ENCODE measurements at regions not wholly inside any gene's neighbourhood (a gene's known extent, or its start where the extent isn't known, plus 50 kb on each side); places are given as distances from the start of the nearest gene placed in this dataset.

DNA sequence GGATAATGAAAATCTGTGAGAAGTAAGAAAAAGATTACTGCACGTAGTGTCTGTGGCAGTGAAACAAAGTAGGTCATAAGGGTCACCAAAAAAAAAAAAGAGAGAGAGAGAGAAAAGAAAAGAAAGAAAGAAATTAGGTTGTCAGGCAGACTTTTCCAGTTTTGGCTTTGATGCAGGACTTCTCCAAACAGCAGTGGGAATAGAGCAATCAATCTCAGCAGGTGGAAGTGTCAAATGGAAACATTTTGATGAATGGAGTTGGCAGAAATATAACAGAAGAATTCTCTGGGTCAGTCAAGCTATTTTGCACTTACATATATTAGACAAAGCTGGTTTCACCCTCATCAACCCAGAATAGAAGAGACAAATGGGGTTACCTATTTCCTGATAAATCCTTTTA is 745.8 kb downstream of the SLC6A15 start:
- no peak for FAIRE-seq
- H3K9ac ChIP-seq (ENCODE audit: low read length in 3 of 3): no peak overlapping the region
- no peaks in the 10 kb centered on the region for H3K4me1 ChIP-seq (ENCODE audit: control insufficient read depth in 2 of 3, insufficient read depth in 2 of 3, low read depth in 1 of 3, low read length in 3 of 3)
- no peaks in the 10 kb centered on the region for H3K9me3 ChIP-seq (ENCODE audit: control insufficient read depth in 2 of 3, insufficient read depth in 1 of 3, low read length in 3 of 3)
- no peak for DNase-seq
- no peaks in the 10 kb centered on the region for H3K36me3 ChIP-seq (ENCODE audit: control insufficient read depth in 2 of 3, insufficient read depth in 3 of 3, low read length in 3 of 3)
- no peaks in the 10 kb centered on the region for H3K27me3 ChIP-seq (ENCODE audit: control insufficient read depth, insufficient read depth, low read length)
- TF ChIP-seq, protein P1, sequence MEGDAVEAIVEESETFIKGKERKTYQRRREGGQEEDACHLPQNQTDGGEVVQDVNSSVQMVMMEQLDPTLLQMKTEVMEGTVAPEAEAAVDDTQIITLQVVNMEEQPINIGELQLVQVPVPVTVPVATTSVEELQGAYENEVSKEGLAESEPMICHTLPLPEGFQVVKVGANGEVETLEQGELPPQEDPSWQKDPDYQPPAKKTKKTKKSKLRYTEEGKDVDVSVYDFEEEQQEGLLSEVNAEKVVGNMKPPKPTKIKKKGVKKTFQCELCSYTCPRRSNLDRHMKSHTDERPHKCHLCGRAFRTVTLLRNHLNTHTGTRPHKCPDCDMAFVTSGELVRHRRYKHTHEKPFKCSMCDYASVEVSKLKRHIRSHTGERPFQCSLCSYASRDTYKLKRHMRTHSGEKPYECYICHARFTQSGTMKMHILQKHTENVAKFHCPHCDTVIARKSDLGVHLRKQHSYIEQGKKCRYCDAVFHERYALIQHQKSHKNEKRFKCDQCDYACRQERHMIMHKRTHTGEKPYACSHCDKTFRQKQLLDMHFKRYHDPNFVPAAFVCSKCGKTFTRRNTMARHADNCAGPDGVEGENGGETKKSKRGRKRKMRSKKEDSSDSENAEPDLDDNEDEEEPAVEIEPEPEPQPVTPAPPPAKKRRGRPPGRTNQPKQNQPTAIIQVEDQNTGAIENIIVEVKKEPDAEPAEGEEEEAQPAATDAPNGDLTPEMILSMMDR (IDR thresholded peaks at IDR 0.05; ENCODE audit: borderline replicate concordance, extremely low read depth, insufficient read depth): no peak
- intact Hi-C loops (cut with DNase I): no loop called here
- H3K4me3 ChIP-seq (ENCODE audit: low read length in 3 of 3): no peak overlapping the region
- no peak overlapping the region for H3K27ac ChIP-seq (ENCODE audit: low read depth in 2 of 2, low read length in 2 of 2)

DNA sequence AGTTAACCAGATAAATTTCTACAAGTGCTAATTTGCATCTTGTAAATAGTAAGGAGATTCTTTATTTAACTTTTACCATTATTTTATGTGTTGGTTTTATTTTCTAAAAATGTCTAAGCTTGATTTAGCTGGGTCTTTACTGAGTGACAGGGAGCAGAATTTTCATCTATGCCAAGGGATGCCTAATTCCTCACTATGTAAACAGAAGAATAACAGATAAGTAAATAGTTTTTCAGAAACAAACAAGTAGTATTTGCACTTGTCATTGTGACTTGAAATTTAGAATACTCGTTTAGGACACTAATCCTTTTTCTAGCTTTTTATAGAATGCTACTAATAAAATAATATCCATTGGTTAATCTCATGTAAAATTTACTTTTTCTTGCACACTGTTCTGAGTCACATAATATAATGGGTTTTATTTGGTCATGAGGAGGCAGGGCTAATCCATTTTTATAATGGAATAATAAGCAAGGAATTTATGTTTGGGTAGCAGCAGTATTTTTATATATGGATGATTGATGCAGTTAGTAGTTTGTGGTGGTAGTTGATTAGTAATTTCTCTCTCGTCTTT is 746.5 kb downstream of the SLC6A15 start:
- Histone ChIP-seq H3K4me1 (ENCODE audit: control insufficient read depth in 2 of 3, insufficient read depth in 2 of 3, low read depth in 1 of 3, low read length in 3 of 3) (no peaks in the 10 kb centered on the region), H3K27ac (ENCODE audit: low read depth in 2 of 2, low read length in 2 of 2) (no peak overlapping the region), H3K36me3 (ENCODE audit: control insufficient read depth in 2 of 3, insufficient read depth in 3 of 3, low read length in 3 of 3) (no peaks in the 10 kb centered on the region), H3K9ac (ENCODE audit: low read length in 3 of 3) (no peak overlapping the region), H3K9me3 (ENCODE audit: control insufficient read depth in 2 of 3, insufficient read depth in 1 of 3, low read length in 3 of 3) (no peaks in the 10 kb centered on the region), H3K4me3 (ENCODE audit: low read length in 3 of 3) (no peak overlapping the region), H3K27me3 (ENCODE audit: control insufficient read depth, insufficient read depth, low read length) (no peaks in the 10 kb centered on the region)
- intact Hi-C loops (cut with DNase I): no loop called here
- FAIRE-seq (no peak), DNase-seq (no peak)
- TF ChIP-seq, protein P1 (IDR thresholded peaks at IDR 0.05; ENCODE audit: borderline replicate concordance, extremely low read depth, insufficient read depth): no peak

DNA sequence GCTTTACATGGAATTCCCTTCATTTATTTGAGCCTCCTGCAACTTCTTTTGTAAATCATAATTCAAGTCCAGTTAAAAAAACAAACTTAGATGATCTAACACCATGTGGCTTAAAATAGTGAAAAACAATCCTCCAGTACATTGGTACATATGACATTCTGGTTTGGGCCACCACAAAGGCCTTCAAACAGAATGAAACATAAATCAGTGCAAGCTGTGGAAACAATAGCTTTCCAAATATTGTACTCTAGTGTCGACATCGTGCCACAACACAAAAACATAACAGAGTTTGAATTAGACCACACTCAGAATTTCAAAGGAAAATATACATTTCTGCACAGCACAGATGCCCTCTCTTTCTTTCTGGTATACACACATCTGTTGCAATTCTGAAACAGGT is 751.3 kb downstream of the SLC6A15 start:
- Histone ChIP-seq H3K9me3 (ENCODE audit: control insufficient read depth in 2 of 3, insufficient read depth in 1 of 3, low read length in 3 of 3) (no peaks in the 10 kb centered on the region), H3K27me3 (ENCODE audit: control insufficient read depth, insufficient read depth, low read length) (no peaks in the 10 kb centered on the region), H3K9ac (ENCODE audit: low read length in 3 of 3) (no peak overlapping the region), H3K4me3 (ENCODE audit: low read length in 3 of 3) (no peak overlapping the region), H3K4me1 (ENCODE audit: control insufficient read depth in 2 of 3, insufficient read depth in 2 of 3, low read depth in 1 of 3, low read length in 3 of 3) (no peaks in the 10 kb centered on the region), H3K36me3 (ENCODE audit: control insufficient read depth in 2 of 3, insufficient read depth in 3 of 3, low read length in 3 of 3) (no peaks in the 10 kb centered on the region), H3K27ac (ENCODE audit: low read depth in 2 of 2, low read length in 2 of 2) (no peak overlapping the region)
- TF ChIP-seq, protein P1 (IDR thresholded peaks at IDR 0.05; ENCODE audit: borderline replicate concordance, extremely low read depth, insufficient read depth): no peak
- no peak for FAIRE-seq
- DNase-seq: no peak
- intact Hi-C loops (cut with DNase I): no loop called here

DNA sequence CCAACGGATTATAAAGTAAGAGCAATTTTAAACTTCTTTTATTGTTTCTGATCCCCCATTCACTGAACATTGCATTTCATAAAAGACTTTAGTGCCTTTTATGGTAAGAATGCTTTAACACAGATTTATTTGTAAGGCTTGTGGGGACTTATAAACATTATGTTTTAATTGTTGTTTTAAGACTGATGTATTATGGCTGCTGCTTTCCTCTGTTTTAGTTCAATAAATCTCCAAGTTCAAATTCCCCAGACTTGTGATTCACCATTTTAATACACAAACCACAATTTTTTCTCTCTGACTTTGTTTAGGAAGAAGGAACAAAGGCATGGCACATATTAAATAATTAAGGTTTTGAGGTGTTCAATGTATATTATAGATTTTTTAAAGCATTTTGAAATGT is 753.3 kb downstream of the SLC6A15 start:
- Histone ChIP-seq H3K9me3 (ENCODE audit: control insufficient read depth in 2 of 3, insufficient read depth in 1 of 3, low read length in 3 of 3) (no peaks in the 10 kb centered on the region), H3K4me1 (ENCODE audit: control insufficient read depth in 2 of 3, insufficient read depth in 2 of 3, low read depth in 1 of 3, low read length in 3 of 3) (no peaks in the 10 kb centered on the region), H3K27me3 (ENCODE audit: control insufficient read depth, insufficient read depth, low read length) (no peaks in the 10 kb centered on the region), H3K4me3 (ENCODE audit: low read length in 3 of 3) (no peak overlapping the region), H3K9ac (ENCODE audit: low read length in 3 of 3) (no peak overlapping the region), H3K27ac (ENCODE audit: low read depth in 2 of 2, low read length in 2 of 2) (no peak overlapping the region), H3K36me3 (ENCODE audit: control insufficient read depth in 2 of 3, insufficient read depth in 3 of 3, low read length in 3 of 3) (no peaks in the 10 kb centered on the region)
- FAIRE-seq (no peak), DNase-seq (peak in 2 of 5 donors; percentile 5 to 16)
- TF ChIP-seq, protein P1 (IDR thresholded peaks at IDR 0.05; ENCODE audit: borderline replicate concordance, extremely low read depth, insufficient read depth): no peak
- intact Hi-C loops (cut with DNase I): no loop called here
